Stimulated activated CD4-positive, alpha-beta T cell treated with anti-CD3 and anti-CD28 coated beads, TNF-alpha, amount 100 ng/mL, for 48 hours (primary cell): ENCODE measurements at regions not wholly inside any gene's neighbourhood (a gene's known extent, or its start where the extent isn't known, plus 50 kb on each side); places are given as distances from the start of the nearest gene placed in this dataset.

Experiments used
- DNase-seq, 3 donors: peaks; one replicate each; pipeline ENCODE4 v3.0.0-alpha.2; 2020; ENCODE audit warnings: low read depth in 3 of 3

DNA sequence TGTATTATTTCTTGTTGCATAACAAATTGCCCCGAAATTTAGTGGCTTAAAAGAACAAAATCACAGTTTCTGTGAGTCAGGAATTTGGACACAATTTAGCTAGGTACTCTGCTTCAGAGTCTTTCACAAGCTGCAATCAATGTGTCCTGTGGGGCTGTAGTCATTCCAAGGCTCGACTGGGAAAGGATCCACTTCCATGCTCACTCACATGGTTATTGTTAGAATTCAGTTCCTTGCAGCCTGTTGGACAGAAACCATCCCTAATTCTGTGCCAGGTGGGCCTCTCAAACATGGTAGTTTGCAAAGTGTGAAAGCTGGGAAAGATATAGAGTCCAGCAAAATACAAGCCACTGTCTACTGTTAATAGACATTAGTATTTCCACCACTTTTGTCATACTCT is 59.7 kb upstream of the ARID2 start:
- no peak for DNase-seq

DNA sequence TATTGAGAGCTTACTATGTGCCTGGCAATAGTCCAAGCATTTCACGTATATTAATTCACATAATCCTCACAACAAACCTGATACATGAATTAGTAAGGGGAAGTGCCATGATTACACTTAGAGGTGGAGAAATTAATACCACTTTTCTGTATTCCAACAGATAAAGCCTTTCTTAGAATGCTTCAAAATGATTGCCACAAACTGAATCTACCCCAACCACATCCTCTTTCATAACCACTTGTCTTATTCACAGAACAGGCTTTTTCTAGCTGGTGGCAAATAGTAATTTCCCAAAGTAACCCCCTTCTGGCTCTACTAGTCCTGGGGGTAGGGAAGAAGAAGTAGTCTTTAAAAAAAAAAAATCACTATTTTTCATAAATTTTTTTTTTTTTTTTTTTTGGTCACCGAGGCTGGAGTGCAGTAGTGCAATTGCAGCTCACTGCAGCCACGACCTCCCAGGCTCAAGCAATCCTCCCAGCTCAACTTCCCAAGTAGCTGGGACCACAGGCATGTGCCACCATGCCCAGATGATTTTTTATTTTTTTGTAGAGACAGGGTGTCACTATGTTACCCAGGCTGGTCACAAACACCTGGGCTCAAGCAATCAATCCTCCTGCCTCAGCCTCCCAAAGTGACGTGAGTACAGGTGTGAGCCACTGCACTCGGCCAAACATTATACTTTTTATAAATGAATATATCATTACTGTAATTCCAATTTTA is 59.0 kb upstream of the ARID2 start:
- no peak for DNase-seq

GRCh38 chr12:45671254-45671653 is 58.3 kb upstream of the ARID2 start:
- DNase-seq = no peak

- no peak for DNase-seq
Measured at GRCh38 chr12:45674181-45674977, 55.1 kb upstream of the ARID2 start.

- DNase-seq = no peak
Measured at GRCh38 chr12:45675534-45675933, 54.0 kb upstream of the ARID2 start.
